Parathyroid adenoma (tissue), 2 donors: ENCODE measurements at regions not wholly inside any gene's neighbourhood (a gene's known extent, or its start where the extent isn't known, plus 50 kb on each side); places are given as distances from the start of the nearest gene placed in this dataset.

ENCODE experiments used
- H2AFZ ChIP-seq: fragments of 300-600 bp; sonication (generic); one replicate; pipeline ENCODE4 v1.7.0; 2017; ENCODE audit warnings: antibody characterized with exemption, mild to moderate bottlenecking
- H3K27ac ChIP-seq: fragments of 300-600 bp; sonication (generic); one replicate; pipeline ENCODE4 v1.7.0; 2017
- H3K27me3 ChIP-seq: fragments of 300-600 bp; sonication (generic); one replicate; pipeline ENCODE4 v1.7.0; 2017; ENCODE audit warnings: low read length; ENCODE audit not compliant: control insufficient read depth, insufficient read depth
- H3K36me3 ChIP-seq: fragments of 300-600 bp; sonication (generic); one replicate; pipeline ENCODE4 v1.7.0; 2017; ENCODE audit warnings: low read length; ENCODE audit not compliant: control insufficient read depth, insufficient read depth
- H3K4me1 ChIP-seq: fragments of 300-600 bp; sonication (generic); one replicate; pipeline ENCODE4 v1.7.0; 2017; ENCODE audit warnings: control low read depth
- H3K4me2 ChIP-seq: fragments of 300-600 bp; sonication (generic); one replicate; pipeline ENCODE4 v1.7.0; 2017; ENCODE audit warnings: low read length
- H3K4me3 ChIP-seq: fragments of 300-600 bp; sonication (generic); one replicate; pipeline ENCODE4 v1.7.0; 2017; ENCODE audit warnings: low read depth, low read length
- H3K79me2 ChIP-seq: fragments of 300-600 bp; sonication (generic); one replicate; pipeline ENCODE4 v1.7.0; 2017; ENCODE audit warnings: control low read depth
- H3K9ac ChIP-seq: fragments of 300-600 bp; sonication (generic); one replicate; pipeline ENCODE4 v1.7.0; 2017; ENCODE audit warnings: mild to moderate bottlenecking
- H3K9me3 ChIP-seq: fragments of 300-600 bp; sonication (generic); one replicate; pipeline ENCODE4 v1.7.0; 2017; ENCODE audit warnings: low read length; ENCODE audit not compliant: control insufficient read depth
- TF ChIP-seq, protein P1 (sequence below): fragments of 300-600 bp; sonication (generic); IDR thresholded peaks from one replicate; pipeline ENCODE4 v1.7.0; 2017; ENCODE audit warnings: antibody characterized with exemption, mild to moderate bottlenecking
- donor health status: primary hyperparathyroidism.

DNA sequence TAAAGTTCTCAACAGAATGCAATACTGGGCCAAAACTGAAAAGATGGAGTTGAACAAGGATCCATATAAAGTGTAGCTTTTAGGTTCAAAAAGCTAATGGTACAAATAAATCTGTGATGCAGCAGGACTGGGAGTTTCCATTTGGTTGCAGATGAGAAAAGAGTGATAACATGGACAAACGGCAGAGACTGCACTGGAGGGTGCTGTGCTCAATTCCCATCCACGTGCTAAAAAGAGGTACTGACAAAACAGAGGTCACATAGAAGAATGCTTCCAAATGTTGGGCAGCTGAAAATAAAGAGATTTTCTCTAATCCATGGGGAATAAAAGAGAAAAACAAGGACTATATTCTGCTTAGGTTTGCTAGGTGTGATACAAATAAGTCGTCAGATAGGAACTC is 461.6 kb downstream of the LIG4 start:
- H3K9ac ChIP-seq, result no peak overlapping the region
- H3K36me3 ChIP-seq, result no peaks in the 10 kb centered on the region
- H3K4me3 ChIP-seq, result no peak overlapping the region

GRCh38 chr13:107753291-107753690 is 462.0 kb downstream of the LIG4 start:
- TF ChIP-seq, protein P1, sequence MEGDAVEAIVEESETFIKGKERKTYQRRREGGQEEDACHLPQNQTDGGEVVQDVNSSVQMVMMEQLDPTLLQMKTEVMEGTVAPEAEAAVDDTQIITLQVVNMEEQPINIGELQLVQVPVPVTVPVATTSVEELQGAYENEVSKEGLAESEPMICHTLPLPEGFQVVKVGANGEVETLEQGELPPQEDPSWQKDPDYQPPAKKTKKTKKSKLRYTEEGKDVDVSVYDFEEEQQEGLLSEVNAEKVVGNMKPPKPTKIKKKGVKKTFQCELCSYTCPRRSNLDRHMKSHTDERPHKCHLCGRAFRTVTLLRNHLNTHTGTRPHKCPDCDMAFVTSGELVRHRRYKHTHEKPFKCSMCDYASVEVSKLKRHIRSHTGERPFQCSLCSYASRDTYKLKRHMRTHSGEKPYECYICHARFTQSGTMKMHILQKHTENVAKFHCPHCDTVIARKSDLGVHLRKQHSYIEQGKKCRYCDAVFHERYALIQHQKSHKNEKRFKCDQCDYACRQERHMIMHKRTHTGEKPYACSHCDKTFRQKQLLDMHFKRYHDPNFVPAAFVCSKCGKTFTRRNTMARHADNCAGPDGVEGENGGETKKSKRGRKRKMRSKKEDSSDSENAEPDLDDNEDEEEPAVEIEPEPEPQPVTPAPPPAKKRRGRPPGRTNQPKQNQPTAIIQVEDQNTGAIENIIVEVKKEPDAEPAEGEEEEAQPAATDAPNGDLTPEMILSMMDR, result no peak
- H3K4me2 ChIP-seq, result no peak overlapping the region
- H2AFZ ChIP-seq, result no peak overlapping the region
- H3K9ac ChIP-seq, result no peak overlapping the region
- H3K4me3 ChIP-seq, result no peak overlapping the region
- H3K79me2 ChIP-seq, result no peaks in the 10 kb centered on the region
- no peak overlapping the region for H3K27ac ChIP-seq
- no peaks in the 10 kb centered on the region for H3K27me3 ChIP-seq
- H3K9me3 ChIP-seq, result no peaks in the 10 kb centered on the region
- H3K36me3 ChIP-seq, result no peaks in the 10 kb centered on the region
- no peaks in the 10 kb centered on the region for H3K4me1 ChIP-seq

More for the DNA sequence above, 461.6 kb downstream of the LIG4 start:
- H3K27ac ChIP-seq, result no peak overlapping the region
- H2AFZ ChIP-seq, result no peak overlapping the region
- no peaks in the 10 kb centered on the region for H3K27me3 ChIP-seq
- H3K9me3 ChIP-seq, result no peaks in the 10 kb centered on the region
- H3K79me2 ChIP-seq, result no peaks in the 10 kb centered on the region
- TF ChIP-seq, protein P1, result no peak
- no peaks in the 10 kb centered on the region for H3K4me1 ChIP-seq
- no peak overlapping the region for H3K4me2 ChIP-seq

GRCh38 chr13:107743983-107744382 is 471.4 kb downstream of the LIG4 start:
- Histone ChIP-seq H3K4me1 (no peaks in the 10 kb centered on the region), H2AFZ (no peak overlapping the region), H3K4me2 (no peak overlapping the region), H3K27ac (no peak overlapping the region), H3K79me2 (no peaks in the 10 kb centered on the region), H3K36me3 (no peaks in the 10 kb centered on the region), H3K27me3 (no peaks in the 10 kb centered on the region), H3K9ac (no peak overlapping the region), H3K4me3 (no peak overlapping the region), H3K9me3 (no peaks in the 10 kb centered on the region)
- TF ChIP-seq, protein P1, result no peak

DNA sequence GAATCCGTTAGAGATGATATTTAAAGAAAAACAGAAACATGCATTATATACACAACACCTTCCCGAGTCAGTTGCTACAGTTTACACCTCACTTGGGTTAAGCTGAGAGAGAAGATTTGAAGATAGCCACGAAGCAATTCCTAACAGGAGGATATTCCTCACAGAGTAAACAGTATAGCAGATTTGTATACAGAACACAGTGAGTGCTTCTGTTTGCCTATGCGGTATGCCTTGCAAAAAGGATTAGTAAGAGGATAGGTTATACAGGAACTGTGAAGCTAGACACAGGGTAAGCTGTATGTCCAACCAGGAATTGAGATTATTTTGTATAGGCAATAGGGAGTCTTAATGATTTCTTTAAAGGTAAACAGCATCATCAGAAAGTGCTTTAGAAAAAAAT is 471.8 kb downstream of the LIG4 start:
- Histone ChIP-seq H3K4me2 (no peak overlapping the region), H3K27me3 (no peaks in the 10 kb centered on the region), H3K36me3 (no peaks in the 10 kb centered on the region), H3K9me3 (no peaks in the 10 kb centered on the region), H3K27ac (no peak overlapping the region), H3K9ac (no peak overlapping the region), H3K4me1 (no peaks in the 10 kb centered on the region), H3K4me3 (no peak overlapping the region), H2AFZ (no peak overlapping the region), H3K79me2 (no peaks in the 10 kb centered on the region)
- TF ChIP-seq, protein P1, result no peak

DNA sequence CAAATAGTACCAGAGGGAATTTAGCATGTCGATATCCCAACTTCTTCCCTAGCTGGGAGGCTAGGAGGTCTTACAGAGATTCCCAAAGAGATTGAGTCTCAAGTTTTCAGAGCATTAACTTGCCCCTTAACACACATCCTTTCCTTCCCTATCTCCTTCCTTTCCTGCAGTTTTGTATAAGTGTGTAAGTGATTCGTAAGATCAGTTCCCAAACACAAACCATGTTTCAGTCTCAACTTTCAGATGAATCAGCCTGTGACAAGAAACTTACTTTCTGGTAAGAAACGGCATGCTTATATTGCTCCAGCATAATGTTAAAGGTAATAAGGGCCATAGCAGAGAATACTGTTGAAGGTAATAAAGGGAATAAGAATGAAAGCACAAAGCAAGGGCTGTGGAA is 472.2 kb downstream of the LIG4 start:
- Histone ChIP-seq H3K79me2 (no peaks in the 10 kb centered on the region), H3K27ac (no peak overlapping the region), H3K4me3 (no peak overlapping the region), H3K4me1 (no peaks in the 10 kb centered on the region), H3K27me3 (no peaks in the 10 kb centered on the region), H3K36me3 (no peaks in the 10 kb centered on the region), H3K4me2 (no peak overlapping the region), H2AFZ (no peak overlapping the region), H3K9ac (no peak overlapping the region), H3K9me3 (no peaks in the 10 kb centered on the region)
- TF ChIP-seq, protein P1, result no peak
